ENCODE measurements at regions not wholly inside any gene's neighbourhood (a gene's known extent, or its start where the extent isn't known, plus 50 kb on each side); places are given as distances from the start of the nearest gene placed in this dataset.

- Histone ChIP-seq H3K79me2 (ENCODE audit: insufficient read depth, low read length) (peaks cover 30% of the 10 kb centered on the region), H3K36me3 (ENCODE audit: low read length) (peaks cover 8% of the 10 kb centered on the region), H4K20me1 (ENCODE audit: low read depth, low read length) (no peaks in the 10 kb centered on the region), H3K4me2 (ENCODE audit: low read depth, low read length, poor library complexity, severe bottlenecking) (peak overlapping the region; percentile 100), H3K9me3 (ENCODE audit: insufficient read depth, low read length) (no peaks in the 10 kb centered on the region), H3F3A (ENCODE audit: insufficient read depth) (peaks cover 9% of the 10 kb centered on the region), H3K4me3 (ENCODE audit: insufficient read depth, low read length, poor library complexity, severe bottlenecking) (peak overlapping the region; percentile 63), H2AFZ (ENCODE audit: low read depth, low read length, severe bottlenecking) (peak overlapping the region; percentile 81), H3K27me3 (ENCODE audit: low read length) (no peaks in the 10 kb centered on the region), H3K9me2 (replicated peaks; ENCODE audit: insufficient read depth, low read length) (no peaks in the 10 kb centered on the region), H3K9ac (ENCODE audit: low read length) (peak overlapping the region; percentile 77), H3K27ac (ENCODE audit: low read depth, low read length) (peak overlapping the region; percentile 91)
- TF ChIP-seq EZH2phosphoT487 (conservative IDR thresholded peaks at IDR 0.05; ENCODE audit: low read length) (no peak), CTCF (IDR thresholded peaks at IDR 0.05; ENCODE audit: insufficient read depth, low read length, poor library complexity, severe bottlenecking) (no peak)
These were observed 419.6 kb upstream of the POU3F3 start for GRCh38 chr2:104434318-104434792.

- Histone ChIP-seq H3K36me3 (ENCODE audit: low read length) (peaks cover 8% of the 10 kb centered on the region), H3K9me3 (ENCODE audit: insufficient read depth, low read length) (no peaks in the 10 kb centered on the region), H3K27me3 (ENCODE audit: low read length) (no peaks in the 10 kb centered on the region), H3K4me3 (ENCODE audit: insufficient read depth, low read length, poor library complexity, severe bottlenecking) (peak overlapping the region; percentile 63), H3K9ac (ENCODE audit: low read length) (peak overlapping the region; percentile 77), H3F3A (ENCODE audit: insufficient read depth) (peaks cover 9% of the 10 kb centered on the region), H4K20me1 (ENCODE audit: low read depth, low read length) (no peaks in the 10 kb centered on the region), H3K4me2 (ENCODE audit: low read depth, low read length, poor library complexity, severe bottlenecking) (peak overlapping the region; percentile 100), H3K9me2 (replicated peaks; ENCODE audit: insufficient read depth, low read length) (no peaks in the 10 kb centered on the region), H3K79me2 (ENCODE audit: insufficient read depth, low read length) (peaks cover 30% of the 10 kb centered on the region), H2AFZ (ENCODE audit: low read depth, low read length, severe bottlenecking) (peak overlapping the region; percentile 81), H3K27ac (ENCODE audit: low read depth, low read length) (peak overlapping the region; percentile 91)
- TF ChIP-seq EZH2phosphoT487 (conservative IDR thresholded peaks at IDR 0.05; ENCODE audit: low read length) (no peak), CTCF (IDR thresholded peaks at IDR 0.05; ENCODE audit: insufficient read depth, low read length, poor library complexity, severe bottlenecking) (no peak)
These were observed 418.9 kb upstream of the POU3F3 start for GRCh38 chr2:104434966-104435365.

- Histone ChIP-seq H3K9me3 (ENCODE audit: insufficient read depth, low read length) (no peaks in the 10 kb centered on the region), H3K4me2 (ENCODE audit: low read depth, low read length, poor library complexity, severe bottlenecking) (no peak overlapping the region), H3K27ac (ENCODE audit: low read depth, low read length) (no peak overlapping the region), H3K27me3 (ENCODE audit: low read length) (no peaks in the 10 kb centered on the region), H2AFZ (ENCODE audit: low read depth, low read length, severe bottlenecking) (no peak overlapping the region), H3K9me2 (replicated peaks; ENCODE audit: insufficient read depth, low read length) (no peaks in the 10 kb centered on the region), H3K36me3 (ENCODE audit: low read length) (peaks cover 8% of the 10 kb centered on the region), H4K20me1 (ENCODE audit: low read depth, low read length) (no peaks in the 10 kb centered on the region), H3K9ac (ENCODE audit: low read length) (no peak overlapping the region), H3K4me3 (ENCODE audit: insufficient read depth, low read length, poor library complexity, severe bottlenecking) (no peak overlapping the region), H3K79me2 (ENCODE audit: insufficient read depth, low read length) (peaks cover 30% of the 10 kb centered on the region), H3F3A (ENCODE audit: insufficient read depth) (peaks cover 8% of the 10 kb centered on the region)
- TF ChIP-seq EZH2phosphoT487 (conservative IDR thresholded peaks at IDR 0.05; ENCODE audit: low read length) = no peak
- no peak for TF ChIP-seq CTCF (IDR thresholded peaks at IDR 0.05; ENCODE audit: insufficient read depth, low read length, poor library complexity, severe bottlenecking)
These were observed 415.4 kb upstream of the POU3F3 start for GRCh38 chr2:104438481-104438880.
